Mesenchymal stem cell (in vitro differentiated cells and primary cell): ENCODE measurements at regions not wholly inside any gene's neighbourhood (a gene's known extent, or its start where the extent isn't known, plus 50 kb on each side); places are given as distances from the start of the nearest gene placed in this dataset.

Experiments used
- DNase-seq: peaks from one replicate; pipeline ENCODE4 v3.0.0-alpha.2; 2013
- H2AFZ ChIP-seq: one replicate; pipeline ENCODE4 v1.6.1; 2013; ENCODE audit warnings: low read depth, mild to moderate bottlenecking, control low read depth, inconsistent platforms, low read length, moderate library complexity
- H2AK5ac ChIP-seq: 2 replicates; pipeline ENCODE4 v1.6.1; 2013; ENCODE audit warnings: low read length, moderate library complexity, mild to moderate bottlenecking, inconsistent platforms; ENCODE audit not compliant: severe bottlenecking
- H2BK120ac ChIP-seq: one replicate; pipeline ENCODE4 v1.6.1; 2013; ENCODE audit warnings: low read depth, mild to moderate bottlenecking, inconsistent platforms, low read length, moderate library complexity
- H2BK12ac ChIP-seq, 2 experiments: one replicate each; pipeline ENCODE4 v1.6.1; 2013; ENCODE audit warnings: inconsistent platforms in 2 of 2, low read length in 2 of 2, mild to moderate bottlenecking in 2 of 2, moderate library complexity in 2 of 2, control low read depth in 1 of 2
- H2BK15ac ChIP-seq: one replicate; pipeline ENCODE4 v1.6.1; 2013; ENCODE audit warnings: mild to moderate bottlenecking, low read depth, inconsistent platforms; ENCODE audit not compliant: poor library complexity, severe bottlenecking
- H2BK5ac ChIP-seq: 2 replicates; pipeline ENCODE4 v1.6.1; 2013; ENCODE audit warnings: low read depth, mild to moderate bottlenecking, low read length, control low read depth, inconsistent platforms; ENCODE audit not compliant: poor library complexity, severe bottlenecking
- H3K14ac ChIP-seq, 2 experiments: one replicate each; pipeline ENCODE4 v1.6.1; 2013; ENCODE audit warnings: inconsistent platforms in 2 of 2, low read length in 2 of 2, control low read depth in 1 of 2, mild to moderate bottlenecking in 1 of 2, moderate library complexity in 1 of 2
- H3K18ac ChIP-seq, 2 experiments: one replicate each; pipeline ENCODE4 v1.6.1; 2013; ENCODE audit warnings: inconsistent platforms in 2 of 2, low read length in 2 of 2, control low read depth in 1 of 2, low read depth in 1 of 2, mild to moderate bottlenecking in 1 of 2
- H3K23ac ChIP-seq, 2 experiments: one replicate each; pipeline ENCODE4 v1.6.1; 2013; ENCODE audit warnings: inconsistent platforms in 2 of 2, low read length in 2 of 2, mild to moderate bottlenecking in 2 of 2, moderate library complexity in 2 of 2, control low read depth in 1 of 2
- H3K27ac ChIP-seq: 2 replicates; pipeline ENCODE4 v1.5.1; 2013; ENCODE audit warnings: mild to moderate bottlenecking, moderate library complexity, low read length, control low read depth, inconsistent platforms; ENCODE audit not compliant: poor library complexity, severe bottlenecking
- H3K27me3 ChIP-seq, 2 experiments: 2 replicates each; pipeline versions ENCODE4 v1.6.1 to v1.7.0; 2013; ENCODE audit warnings: low read length in 2 of 2, mild to moderate bottlenecking in 2 of 2, moderate library complexity in 2 of 2, control low read depth in 1 of 2, inconsistent platforms in 1 of 2; ENCODE audit not compliant: control insufficient read depth in 1 of 2, insufficient read depth in 1 of 2
- H3K36me3 ChIP-seq, 2 experiments: 2 replicates each; pipeline versions ENCODE4 v1.6.1 to v1.7.0; 2013; ENCODE audit warnings: low read length in 2 of 2, control low read depth in 1 of 2, inconsistent platforms in 1 of 2, low read depth in 1 of 2, mild to moderate bottlenecking in 1 of 2; ENCODE audit not compliant: insufficient read depth in 2 of 2, control insufficient read depth in 1 of 2
- H3K4ac ChIP-seq, 2 experiments: one replicate each; pipeline ENCODE4 v1.6.1; 2013; ENCODE audit warnings: inconsistent platforms in 2 of 2, low read length in 2 of 2, mild to moderate bottlenecking in 2 of 2, moderate library complexity in 2 of 2, control low read depth in 1 of 2, low read depth in 1 of 2
- H3K4me1 ChIP-seq: 2 replicates; pipeline ENCODE4 v1.6.1; 2013; ENCODE audit warnings: low read depth, low read length, control low read depth; ENCODE audit not compliant: control insufficient read depth, insufficient read depth
- H3K4me2 ChIP-seq: 2 replicates; pipeline ENCODE4 v1.6.1; 2013; ENCODE audit warnings: low read length, mild to moderate bottlenecking, inconsistent platforms; ENCODE audit not compliant: poor library complexity, severe bottlenecking
- H3K4me3 ChIP-seq, 2 experiments: 2 replicates each; pipeline versions ENCODE4 v1.5.1 to v1.7.0; 2013; ENCODE audit warnings: low read length in 2 of 2, mild to moderate bottlenecking in 2 of 2, control low read depth in 1 of 2, low read depth in 1 of 2; ENCODE audit not compliant: insufficient read depth in 1 of 2
- H3K79me1 ChIP-seq: replicated peaks from 2 replicates; pipeline ENCODE4 v1.6.1; 2013; ENCODE audit warnings: mild to moderate bottlenecking, control low read depth, low read length, inconsistent platforms; ENCODE audit not compliant: poor library complexity, severe bottlenecking
- H3K9ac ChIP-seq: 2 replicates; pipeline ENCODE4 v1.7.0; 2013; ENCODE audit warnings: mild to moderate bottlenecking, low read length, moderate library complexity
- H3K9me3 ChIP-seq: 2 replicates; pipeline ENCODE4 v1.7.0; 2013; ENCODE audit warnings: mild to moderate bottlenecking, low read length; ENCODE audit not compliant: control insufficient read depth
- H4K8ac ChIP-seq: one replicate; pipeline ENCODE4 v1.6.1; 2013; ENCODE audit warnings: inconsistent platforms, mild to moderate bottlenecking, low read length, moderate library complexity
- H4K91ac ChIP-seq: one replicate; pipeline ENCODE4 v1.6.1; 2013; ENCODE audit warnings: mild to moderate bottlenecking, low read length, inconsistent platforms
- WGBS: methylation state at CpG from one replicate; pipeline ENCODE4 v1.1.7; 2013; ENCODE audit warnings: mixed read lengths; 5-methylcytosine and 5-hydroxymethylcytosine counted together

GRCh38 chr21:9758888-9759287 lies 762.5 kb upstream of the TPTE start:
- WGBS, result 55% methylated on average over 6 of the region's 6 CpGs
- no peak overlapping the region for H3K4me3 ChIP-seq
- no peak for DNase-seq
- no peaks in the 10 kb centered on the region for H3K36me3 ChIP-seq
- no peak overlapping the region for H2AK5ac ChIP-seq
- no peak overlapping the region for H3K4me2 ChIP-seq
- H2BK120ac ChIP-seq, result no peak overlapping the region
- no peak overlapping the region for H2BK12ac ChIP-seq
- no peak overlapping the region for H4K91ac ChIP-seq
- no peak overlapping the region for H4K8ac ChIP-seq
- H3K4ac ChIP-seq, result no peak overlapping the region
- no peak overlapping the region for H3K27ac ChIP-seq
- H2BK5ac ChIP-seq, result no peak overlapping the region
- no peak overlapping the region for H2AFZ ChIP-seq
- H3K9me3 ChIP-seq, result peaks cover 19% of the 10 kb centered on the region
- no peak overlapping the region for H3K23ac ChIP-seq
- H3K79me1 ChIP-seq, result no peaks in the 10 kb centered on the region
- H3K9ac ChIP-seq, result no peak overlapping the region
- H3K4me1 ChIP-seq, result no peaks in the 10 kb centered on the region
- H3K14ac ChIP-seq, result no peak overlapping the region
- no peak overlapping the region for H2BK15ac ChIP-seq
- H3K18ac ChIP-seq, result no peak overlapping the region
- no peaks in the 10 kb centered on the region for H3K27me3 ChIP-seq

- Histone ChIP-seq H3K27ac (no peak overlapping the region), H3K36me3 (no peaks in the 10 kb centered on the region), H2AK5ac (no peak overlapping the region), H3K23ac (no peak overlapping the region), H3K4me2 (no peak overlapping the region), H3K4me3 (no peak overlapping the region), H2BK5ac (no peak overlapping the region), H3K79me1 (no peaks in the 10 kb centered on the region), H2BK12ac (no peak overlapping the region), H3K9ac (no peak overlapping the region), H3K27me3 (no peaks in the 10 kb centered on the region), H2BK120ac (no peak overlapping the region), H3K4me1 (no peaks in the 10 kb centered on the region), H4K91ac (no peak overlapping the region), H3K14ac (no peak overlapping the region), H3K4ac (no peak overlapping the region), H2BK15ac (no peak overlapping the region), H4K8ac (no peak overlapping the region), H3K18ac (no peak overlapping the region), H3K9me3 (peaks cover 20% of the 10 kb centered on the region), H2AFZ (no peak overlapping the region)
- WGBS, result 89% methylated on average over 9 of the region's 9 CpGs
- no peak for DNase-seq
Measured at GRCh38 chr21:9759972-9760371, 761.4 kb upstream of the TPTE start.

- WGBS, result 59% methylated on average over 2 of the region's 5 CpGs
- Histone ChIP-seq H3K18ac (no peak overlapping the region), H3K4me2 (no peak overlapping the region), H3K14ac (no peak overlapping the region), H3K9me3 (peaks cover 20% of the 10 kb centered on the region), H3K79me1 (no peaks in the 10 kb centered on the region), H3K9ac (no peak overlapping the region), H3K4ac (no peak overlapping the region), H2AFZ (no peak overlapping the region), H2BK120ac (no peak overlapping the region), H3K23ac (no peak overlapping the region), H3K27me3 (no peaks in the 10 kb centered on the region), H3K4me3 (no peak overlapping the region), H4K91ac (no peak overlapping the region), H4K8ac (no peak overlapping the region), H2BK5ac (no peak overlapping the region), H3K36me3 (no peaks in the 10 kb centered on the region), H3K27ac (no peak overlapping the region), H2AK5ac (no peak overlapping the region), H2BK12ac (no peak overlapping the region), H2BK15ac (no peak overlapping the region), H3K4me1 (no peaks in the 10 kb centered on the region)
- DNase-seq, result no peak
Measured at GRCh38 chr21:9760398-9761074, 760.8 kb upstream of the TPTE start.

- Histone ChIP-seq H3K14ac (no peak overlapping the region), H3K27me3 (no peaks in the 10 kb centered on the region), H3K4me2 (no peak overlapping the region), H3K4me1 (no peaks in the 10 kb centered on the region), H3K79me1 (no peaks in the 10 kb centered on the region), H2BK120ac (no peak overlapping the region), H2BK5ac (no peak overlapping the region), H3K23ac (no peak overlapping the region), H2BK12ac (no peak overlapping the region), H4K8ac (no peak overlapping the region), H4K91ac (no peak overlapping the region), H3K36me3 (no peaks in the 10 kb centered on the region), H3K4ac (no peak overlapping the region), H2BK15ac (no peak overlapping the region), H3K18ac (no peak overlapping the region), H3K27ac (no peak overlapping the region), H3K9ac (no peak overlapping the region), H2AK5ac (no peak overlapping the region), H3K9me3 (peaks cover 22% of the 10 kb centered on the region), H2AFZ (no peak overlapping the region), H3K4me3 (no peak overlapping the region)
- DNase-seq, result no peak
- WGBS, result 76% methylated on average over 3 of the region's 3 CpGs
Measured at GRCh38 chr21:9763306-9763705, 758.1 kb upstream of the TPTE start.
